ENCODE measurements at regions not wholly inside any gene's neighbourhood (a gene's known extent, or its start where the extent isn't known, plus 50 kb on each side); places are given as distances from the start of the nearest gene placed in this dataset.
A peak's percentile ranks its signal among the peaks of the same experiment; 100 is the strongest.

DNA sequence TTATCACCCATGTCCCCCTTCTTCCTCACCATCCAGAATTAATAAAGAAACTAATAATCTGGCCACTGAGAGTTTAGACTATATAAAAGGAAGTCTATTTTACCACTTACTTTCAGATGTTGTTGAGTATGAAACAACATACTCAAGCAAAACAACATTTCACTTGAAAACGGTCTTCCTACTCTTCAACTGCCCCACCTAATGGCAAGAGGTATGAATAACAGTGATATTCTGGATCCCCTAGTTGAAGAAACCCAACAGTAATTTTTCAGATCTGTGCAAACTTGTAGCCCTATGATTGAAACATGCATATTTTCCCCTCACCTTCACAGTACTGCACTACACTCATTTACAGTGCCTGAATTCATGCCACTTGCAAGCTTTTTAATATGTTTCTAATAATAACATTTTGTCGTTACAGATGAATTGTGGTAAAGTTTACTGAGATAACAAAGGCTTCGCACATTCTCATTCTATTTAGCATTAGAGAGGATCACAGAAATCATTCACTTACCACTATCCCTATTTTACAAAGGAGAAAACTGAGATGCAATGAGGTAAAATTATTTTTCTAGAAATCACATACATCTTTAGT, 267.9 kb upstream of the PDE4D start:
- WGBS, 2 experiments (ENCODE audit: extremely low coverage in 2 of 2, insufficient read length in 1 of 2): no CpG with 5 or more reads among the region's 3 CpGs
- ChIA-PET POLR2A (ENCODE audit: unreplicated experiment) (no interaction called here), CTCF (interaction anchor here (0.6 to 0.9 kb wide), 2 partner anchors 12 to 36 kb away, joined by 3 to 5 read pairs; no protein-coding TSS in a partner anchor)
- H3K79me1 ChIP-seq (ENCODE audit: low read depth in 1 of 2, low read length in 2 of 2): no peaks in the 10 kb centered on the region
- no peaks in the 10 kb centered on the region for H4K20me1 ChIP-seq (ENCODE audit: insufficient read depth, low read length)
- H3K4me3 ChIP-seq (ENCODE audit: insufficient read depth, low read depth, low read length): no peak overlapping the region
- DNase-seq (peak; percentile 19), ATAC-seq (ENCODE audit: low read depth) (peak; percentile 62; the same call in 1 of the 2 replicates)
- no peak overlapping the region for H2BK20ac ChIP-seq (ENCODE audit: low read depth, low read length)
- BruUV-seq (replicated peaks): no TSS peak
- no peaks in the 10 kb centered on the region for H3K9me1 ChIP-seq (ENCODE audit: insufficient read depth, low read length)
- H3K36me3 ChIP-seq (ENCODE audit: control insufficient read depth, insufficient read depth, low read length): no peaks in the 10 kb centered on the region
- H3K14ac ChIP-seq (replicated peaks; ENCODE audit: low read depth, low read length): no peak overlapping the region
- no peak overlapping the region for H3K56ac ChIP-seq (ENCODE audit: extremely low read depth, insufficient read depth, low read length)
- H3K18ac ChIP-seq (ENCODE audit: low read depth, low read length): no peak overlapping the region
- no peak overlapping the region for H4K5ac ChIP-seq (ENCODE audit: low read depth, low read length)
- H3K4me2 ChIP-seq (ENCODE audit: low read depth, low read length): no peak overlapping the region
- in situ Hi-C loops (cut with MboI; ENCODE audit: low sequenced_read_pairs): loop anchor here (10.0 kb wide), 1 partner anchor 347 kb away; no protein-coding TSS in a partner anchor
- no peak overlapping the region for H2BK15ac ChIP-seq (ENCODE audit: low read depth, low read length)
- intact Hi-C loops (cut with micrococcal nuclease): loop anchor here (1.0 kb wide), 1 partner anchor 348 kb away; no protein-coding TSS in a partner anchor
- no peak overlapping the region for H3K23ac ChIP-seq (ENCODE audit: low read depth, low read length)
- no peak overlapping the region for H2BK120ac ChIP-seq (ENCODE audit: low read depth, low read length)
- no peak overlapping the region for H4K91ac ChIP-seq (ENCODE audit: insufficient read depth, low read depth, low read length)
- dilution Hi-C loops (cut with HindIII; ENCODE audit: low sequenced_read_pairs, unreplicated experiment): no loop called here
- H4K8ac ChIP-seq (ENCODE audit: low read depth in 2 of 2, low read length in 2 of 2): no peak overlapping the region
- H3K9ac ChIP-seq (ENCODE audit: low read depth, low read length): no peak overlapping the region
- no peak overlapping the region for H2AK5ac ChIP-seq (ENCODE audit: low read depth, low read length)
- no peak overlapping the region for H3K4ac ChIP-seq (ENCODE audit: low read depth, low read length)
- H2AFZ ChIP-seq (replicated peaks; ENCODE audit: low read length, poor library complexity): no peak overlapping the region
- H3K27ac ChIP-seq (ENCODE audit: insufficient read depth, low read length): no peak overlapping the region
- TF ChIP-seq MXI1 (IDR thresholded peaks at IDR 0.05; ENCODE audit: borderline replicate concordance, low read depth, low read length): no peak
- peak; percentile 45 for TF ChIP-seq RAD21 (IDR thresholded peaks at IDR 0.05; ENCODE audit: low read length)
- TF ChIP-seq BHLHE40 (IDR thresholded peaks at IDR 0.05; ENCODE audit: low read depth, low read length): no peak
- no peak for TF ChIP-seq RCOR1 (IDR thresholded peaks at IDR 0.05; ENCODE audit: insufficient replicate concordance, low read length)
- peak; percentile 53 for TF ChIP-seq CTCF (conservative IDR thresholded peaks at IDR 0.05; ENCODE audit: low read depth, low read length)
- H3K4me1 ChIP-seq (ENCODE audit: control insufficient read depth, insufficient read depth, low read length): no peaks in the 10 kb centered on the region
- H2AK9ac ChIP-seq (replicated peaks; ENCODE audit: low read depth, low read length, poor library complexity): no peak overlapping the region
- H3K9me3 ChIP-seq (ENCODE audit: control insufficient read depth, insufficient read depth, low read length): no peaks in the 10 kb centered on the region
- no peaks in the 10 kb centered on the region for H3K27me3 ChIP-seq (ENCODE audit: control insufficient read depth, insufficient read depth, low read length)
- H2BK5ac ChIP-seq (ENCODE audit: low read depth, low read length, poor library complexity, severe bottlenecking): no peak overlapping the region
